HT-29 (cell line): ENCODE measurements at regions not wholly inside any gene's neighbourhood (a gene's known extent, or its start where the extent isn't known, plus 50 kb on each side); places are given as distances from the start of the nearest gene placed in this dataset.
"Not testable (repeated sequence)": the region's sequence is repeated elsewhere in the genome, so short reads cannot be mapped to it uniquely, and the experiment has no call there.

Experiments
- DNase-seq: peaks from one replicate; pipeline ENCODE4 v3.0.0-alpha.2; 2015; ENCODE audit warnings: low spot score

- no peak for DNase-seq
Observed at GRCh38 chr7:127530148-127530547, 55.2 kb downstream of the GCC1 start.

DNA sequence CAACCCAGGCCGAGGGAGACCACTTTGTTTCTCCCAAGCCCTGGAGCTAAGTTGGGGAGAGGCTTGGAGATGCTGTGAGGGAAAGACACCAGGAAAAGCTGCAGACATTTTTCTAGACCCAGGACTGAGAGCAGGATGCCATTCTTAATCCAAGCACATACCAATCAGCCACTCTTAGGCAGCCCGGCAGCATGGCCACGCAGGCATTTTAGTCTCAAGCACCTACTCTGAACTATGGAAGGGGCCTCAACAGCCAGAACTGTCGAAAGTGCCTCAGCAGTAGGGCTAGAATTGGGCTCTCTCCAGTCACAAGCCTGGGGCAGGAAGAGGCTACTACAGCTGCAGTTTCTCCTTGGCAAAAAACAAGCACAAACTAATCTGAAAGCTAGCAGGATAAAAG is 57.8 kb downstream of the GCC1 start:
- no peak for DNase-seq

GRCh38 chr7:127525866-127526480 is 59.4 kb downstream of the GCC1 start:
- no peak for DNase-seq

GRCh38 chr7:127516320-127516719 is 69.1 kb downstream of the GCC1 start:
- no peak for DNase-seq

- DNase-seq, result peak; percentile 42
Observed at GRCh38 chr7:127514499-127514898, 70.9 kb downstream of the GCC1 start.

GRCh38 chr7:127513311-127513710 is 72.1 kb downstream of the GCC1 start:
- DNase-seq, result no peak

DNA sequence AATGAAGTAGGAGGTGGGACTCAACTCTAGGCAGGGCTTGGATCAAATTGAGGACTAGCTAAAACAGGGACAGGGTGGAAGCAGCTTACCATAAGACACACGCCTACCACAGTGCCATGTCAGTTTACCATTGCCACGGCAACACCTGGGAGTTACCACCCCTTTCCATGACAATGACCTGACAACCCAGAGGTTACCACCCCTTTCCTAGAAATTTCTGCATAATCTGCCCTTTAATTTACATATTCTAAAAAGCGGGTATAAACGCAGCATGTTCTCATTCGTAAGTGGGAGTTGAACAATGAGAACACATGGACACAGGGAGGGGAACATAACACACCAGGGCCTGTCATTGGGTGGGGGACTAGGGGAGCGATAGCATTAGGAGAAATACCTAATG is 72.7 kb downstream of the GCC1 start:
- DNase-seq, result no peak

DNA sequence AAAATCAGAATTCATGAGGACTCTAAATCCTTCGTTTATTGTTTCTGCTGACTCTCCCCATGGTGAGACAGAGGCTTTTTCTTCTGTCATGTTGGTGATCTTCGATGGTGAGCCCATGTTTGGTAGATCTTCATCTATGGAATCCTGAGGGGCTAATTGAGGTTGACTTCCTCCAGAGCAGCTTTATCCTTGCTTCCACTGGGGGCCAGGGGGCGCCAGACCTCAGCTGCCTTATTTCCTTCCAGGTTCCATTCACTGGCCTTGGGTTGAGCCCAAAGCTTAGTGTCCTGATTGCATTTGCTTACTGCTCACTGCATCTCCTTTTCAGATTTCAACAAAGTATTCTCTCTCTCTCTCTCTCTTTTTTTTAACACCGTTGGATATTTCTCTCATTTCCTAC is 80.7 kb downstream of the GCC1 start:
- peak; percentile 59 for DNase-seq

- DNase-seq, result no peak
Observed at GRCh38 chr7:127501817-127502216, 83.6 kb downstream of the GCC1 start.

GRCh38 chr7:127487381-127487780 is 94.9 kb upstream of the ZNF800 start:
- DNase-seq, result no peak

GRCh38 chr7:127486654-127487053 is 94.1 kb upstream of the ZNF800 start:
- peak; percentile 28 for DNase-seq

GRCh38 chr7:127485482-127485881 is 93.0 kb upstream of the ZNF800 start:
- DNase-seq, result no peak

GRCh38 chr7:127484954-127485353 is 92.4 kb upstream of the ZNF800 start:
- DNase-seq, result no peak

GRCh38 chr7:127478461-127478860 is 86.0 kb upstream of the ZNF800 start:
- DNase-seq, result no peak

GRCh38 chr7:127478024-127478355 is 85.5 kb upstream of the ZNF800 start:
- no peak for DNase-seq

DNA sequence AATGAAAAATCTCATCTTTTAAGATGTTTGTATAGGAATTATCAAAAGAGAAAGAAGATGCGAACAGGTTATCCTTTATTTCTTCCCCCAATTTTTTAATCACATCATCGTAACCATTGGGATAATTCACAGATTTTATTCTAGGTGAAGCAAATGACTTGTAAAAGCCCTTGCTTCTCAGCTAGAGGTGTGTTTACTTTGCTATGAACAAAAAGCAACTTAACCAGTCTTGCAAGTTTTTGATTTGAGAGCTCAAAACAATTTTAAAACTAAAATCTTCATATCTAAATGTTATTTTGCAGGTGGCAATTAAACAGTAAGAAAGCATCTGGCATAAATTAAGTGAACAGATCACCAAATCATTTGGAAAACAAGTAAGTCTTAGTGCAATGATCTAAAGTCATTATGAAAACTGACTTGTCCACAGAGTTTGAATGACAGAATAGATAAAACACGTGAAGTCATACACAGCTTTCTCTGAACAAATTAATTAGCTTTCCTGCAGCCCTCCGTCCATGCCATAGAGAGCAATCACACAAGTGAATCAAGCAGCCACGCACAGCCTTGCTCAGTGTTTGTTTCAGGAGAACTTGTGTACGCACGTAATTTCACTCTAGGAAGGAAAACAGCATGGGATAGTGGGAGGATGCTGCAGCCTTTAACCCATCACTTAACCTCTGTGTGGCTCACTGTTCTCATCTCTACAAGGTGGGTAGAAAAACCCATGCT is 85.0 kb upstream of the ZNF800 start:
- no peak for DNase-seq

DNA sequence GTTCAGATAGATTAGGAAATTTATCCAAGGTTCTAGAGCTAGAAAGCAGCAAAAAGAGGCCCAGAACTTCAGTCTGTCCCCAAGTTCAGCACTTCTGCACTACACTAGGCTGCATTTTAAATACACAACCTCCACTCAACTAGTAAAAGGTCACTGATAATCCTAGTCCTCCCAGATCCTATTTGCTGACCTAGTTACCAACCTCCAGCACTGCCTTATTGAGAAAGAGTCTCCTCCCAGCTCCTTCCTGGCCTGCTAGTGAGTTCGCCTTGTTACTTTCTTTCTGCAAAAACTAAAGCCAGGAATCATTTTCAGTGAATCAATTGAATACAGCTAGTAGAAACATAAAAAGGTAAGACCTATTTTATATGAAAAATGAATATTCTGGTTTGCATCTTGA is 84.1 kb upstream of the ZNF800 start:
- DNase-seq, result no peak

- DNase-seq, result no peak
Observed at GRCh38 chr7:127474457-127474856, 81.9 kb upstream of the ZNF800 start.

- no peak for DNase-seq
Observed at GRCh38 chr7:127473409-127473808, 80.9 kb upstream of the ZNF800 start.

GRCh38 chr7:127460077-127460476 is 67.6 kb upstream of the ZNF800 start:
- DNase-seq, result no peak

DNA sequence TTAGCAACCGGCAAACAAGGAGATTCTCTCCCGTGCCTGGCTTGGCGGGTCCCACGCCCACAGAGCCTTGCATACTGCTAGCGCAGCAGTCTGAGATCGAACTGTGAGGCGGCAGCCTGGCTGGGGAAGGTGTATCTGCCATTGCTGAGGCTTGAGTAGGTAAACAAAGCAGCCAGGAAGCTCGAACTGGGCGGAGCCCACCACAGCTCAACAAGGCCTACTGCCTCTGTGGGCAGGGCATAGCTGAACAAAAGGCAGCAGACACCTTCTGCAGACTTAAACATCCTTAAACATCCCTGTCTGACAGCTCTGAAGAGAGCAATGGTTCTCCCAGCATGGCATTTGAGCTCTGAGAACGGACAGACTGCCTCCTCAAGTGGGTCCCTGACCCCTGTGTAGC is 58.8 kb upstream of the ZNF800 start:
- DNase-seq, result not testable (repeated sequence)

- DNase-seq, result no peak
Observed at GRCh38 chr7:127448566-127448965, 56.1 kb upstream of the ZNF800 start.

GRCh38 chr7:127447326-127447945 is 54.9 kb upstream of the ZNF800 start:
- peak; percentile 60 for DNase-seq
